HEK293 (cell line): ENCODE measurements at regions not wholly inside any gene's neighbourhood (a gene's known extent, or its start where the extent isn't known, plus 50 kb on each side); places are given as distances from the start of the nearest gene placed in this dataset.

Experiments used
- CTCF ChIA-PET: fragments of 350-600 bp; formaldehyde crosslinking; extraction: SDS; loops from one replicate; lab custom pipeline; 2021; ENCODE audit warnings: antibody characterized with exemption; lab: Yijun Ruan, JAX
- POLR2A ChIA-PET: fragments of 300-600 bp; formaldehyde crosslinking; extraction: SDS; loops from one replicate; lab custom pipeline; 2020; ENCODE audit warnings: antibody characterized with exemption, inconsistent platforms; lab: Yijun Ruan, JAX
- H3K27ac ChIP-seq: fragments of 200-500 bp; sonication (Bioruptor generic); 2 replicates; pipeline ENCODE4 v1.5.1; 2014; ENCODE audit warnings: low read depth, low read length, control low read depth, inconsistent platforms; ENCODE audit errors: extremely low read depth
- H3K36me3 ChIP-seq, 2 experiments: fragments of 200-500 bp in 1 of 2; sonication (Bioruptor generic) in 1 of 2; 1 replicate in 1 of 2; 2 replicates in 1 of 2; pipeline ENCODE4 v1.5.1; 2014 to 2017; ENCODE audit warnings: inconsistent platforms in 2 of 2, low read length in 2 of 2; ENCODE audit not compliant: control insufficient read depth in 2 of 2, insufficient read depth in 1 of 2
- H3K4me1 ChIP-seq: fragments of 200-500 bp; sonication (Bioruptor generic); 2 replicates; pipeline ENCODE4 v1.5.1; 2014; ENCODE audit warnings: mild to moderate bottlenecking, low read length, inconsistent platforms; ENCODE audit not compliant: control insufficient read depth, insufficient read depth
- H3K4me3 ChIP-seq: 2 replicates; pipeline ENCODE4 v1.5.1; 2011; ENCODE audit warnings: low read depth, mild to moderate bottlenecking, control low read depth, low read length, moderate library complexity
- H3K9me3 ChIP-seq: fragments of 200-500 bp; sonication (Bioruptor generic); 2 replicates; pipeline ENCODE4 v1.5.1; 2014; ENCODE audit warnings: low read depth, low read length, inconsistent platforms; ENCODE audit not compliant: control insufficient read depth, insufficient read depth
- KLF7 ChIP-seq: fragments of 450-650 bp; formaldehyde crosslinking; IDR thresholded peaks from 2 replicates; pipeline ENCODE4 v1.5.1; 2016; ENCODE audit warnings: missing biosample characterization, missing genetic modification characterization, borderline replicate concordance
- PRDM1 ChIP-seq: fragments of 450-650 bp; formaldehyde crosslinking; IDR thresholded peaks from 2 replicates; pipeline ENCODE4; 2016; ENCODE audit warnings: missing biosample characterization, missing genetic modification characterization
- RBAK ChIP-seq: fragments of 450-650 bp; formaldehyde crosslinking; IDR thresholded peaks from 2 replicates; pipeline ENCODE4 v1.5.1; 2016; ENCODE audit warnings: missing biosample characterization, missing genetic modification characterization
- SETDB1 ChIP-seq: IDR thresholded peaks from one replicate; pipeline ENCODE4 v1.6.1; 2017; ENCODE audit warnings: mild to moderate bottlenecking, low read length, moderate library complexity, mixed read lengths; ENCODE audit not compliant: insufficient read length
- YY2 ChIP-seq: fragments of 450-650 bp; formaldehyde crosslinking; IDR thresholded peaks from 2 replicates; pipeline ENCODE4 v1.5.1; 2016; ENCODE audit warnings: missing biosample characterization, missing genetic modification characterization
- ZBTB8A ChIP-seq: fragments of 450-650 bp; formaldehyde crosslinking; IDR thresholded peaks from 2 replicates; pipeline ENCODE4 v1.5.1; 2016; ENCODE audit warnings: missing biosample characterization, missing genetic modification characterization
- ZNF112 ChIP-seq: fragments of 450-650 bp; formaldehyde crosslinking; IDR thresholded peaks from 2 replicates; pipeline ENCODE4 v1.5.0; 2017; ENCODE audit warnings: missing biosample characterization, missing genetic modification characterization
- ZNF146 ChIP-seq: fragments of 450-650 bp; formaldehyde crosslinking; IDR thresholded peaks from 2 replicates; pipeline ENCODE4 v1.5.1; 2016; ENCODE audit warnings: missing biosample characterization, missing genetic modification characterization
- ZNF19 ChIP-seq: fragments of 450-650 bp; formaldehyde crosslinking; IDR thresholded peaks from 2 replicates; pipeline ENCODE4; 2016; ENCODE audit warnings: missing biosample characterization, missing genetic modification characterization, low read depth
- ZNF292 ChIP-seq: fragments of 450-650 bp; formaldehyde crosslinking; IDR thresholded peaks from 2 replicates; pipeline ENCODE4 v1.5.1; 2016; ENCODE audit warnings: low read depth, missing biosample characterization, missing genetic modification characterization, borderline replicate concordance
- ZNF391 ChIP-seq: fragments of 450-650 bp; formaldehyde crosslinking; IDR thresholded peaks from 2 replicates; pipeline ENCODE4 v1.5.1; 2016; ENCODE audit warnings: low read depth, missing biosample characterization, missing genetic modification characterization, borderline replicate concordance
- ZNF473 ChIP-seq: fragments of 450-650 bp; formaldehyde crosslinking; IDR thresholded peaks from 2 replicates; pipeline ENCODE4 v1.5.1; 2017; ENCODE audit warnings: missing biosample characterization, missing genetic modification characterization
- ZNF510 ChIP-seq: fragments of 450-650 bp; formaldehyde crosslinking; IDR thresholded peaks from 2 replicates; pipeline ENCODE4 v1.5.1; 2018; ENCODE audit warnings: mild to moderate bottlenecking, missing genetic modification characterization, missing biosample characterization; ENCODE audit not compliant: insufficient replicate concordance
- ZNF596 ChIP-seq: fragments of 450-650 bp; IDR thresholded peaks from 2 replicates; pipeline ENCODE4 v1.5.0; 2018; ENCODE audit warnings: missing biosample characterization, mild to moderate bottlenecking, missing genetic modification characterization, moderate library complexity
- ZNF670 ChIP-seq: fragments of 450-650 bp; formaldehyde crosslinking; IDR thresholded peaks from 2 replicates; pipeline ENCODE4 v1.5.1; 2016; ENCODE audit warnings: missing biosample characterization, missing genetic modification characterization, low read depth
- ZNF707 ChIP-seq: fragments of 450-650 bp; formaldehyde crosslinking; IDR thresholded peaks from 2 replicates; pipeline ENCODE4 v1.5.1; 2016; ENCODE audit warnings: missing biosample characterization, missing genetic modification characterization
- TF ChIP-seq, protein P1 (sequence below): fragments of 450-650 bp; formaldehyde crosslinking; IDR thresholded peaks from 2 replicates; pipeline ENCODE4 v1.5.1; 2017; ENCODE audit warnings: missing biosample characterization, missing genetic modification characterization
- TF ChIP-seq, protein P2 (sequence below): fragments of 450-650 bp; formaldehyde crosslinking; IDR thresholded peaks from 2 replicates; pipeline ENCODE4 v1.5.1; 2016; ENCODE audit warnings: missing biosample characterization, missing genetic modification characterization, borderline replicate concordance
- TF ChIP-seq, protein P3 (sequence below): IDR thresholded peaks from 2 replicates; pipeline ENCODE4 v1.6.1; 2011; ENCODE audit warnings: mild to moderate bottlenecking, low read depth, low read length, borderline replicate concordance
- TF ChIP-seq, protein P4 (sequence below): fragments of 450-650 bp; formaldehyde crosslinking; IDR thresholded peaks from 2 replicates; pipeline ENCODE4 v1.5.1; 2016; ENCODE audit warnings: missing biosample characterization, missing genetic modification characterization
- TF ChIP-seq, protein P5 (sequence below): fragments of 450-650 bp; formaldehyde crosslinking; IDR thresholded peaks from 2 replicates; pipeline ENCODE4 v1.5.1; 2016; ENCODE audit warnings: missing biosample characterization, missing genetic modification characterization, borderline replicate concordance

DNA sequence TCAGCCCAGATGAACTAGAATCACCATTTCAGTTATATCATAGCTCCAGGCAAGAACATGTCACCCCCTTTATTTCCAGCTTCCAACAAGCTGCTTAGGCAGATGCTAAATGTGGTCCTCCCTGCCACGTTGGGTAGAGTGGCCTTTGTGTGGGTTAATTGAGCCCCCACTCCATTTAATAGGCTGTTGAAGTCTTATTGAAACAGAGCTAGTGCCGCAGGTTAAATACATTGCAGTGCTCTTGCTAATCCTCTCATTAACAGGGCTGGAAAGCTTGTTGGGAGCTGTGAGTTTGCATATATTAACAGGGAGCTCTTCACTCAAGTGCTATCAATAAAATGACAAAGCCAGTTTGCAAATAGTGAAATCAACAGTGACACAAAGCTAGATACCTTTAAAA, 248.4 kb upstream of the CMC1 start:
- Histone ChIP-seq H3K9me3 (no peaks in the 10 kb centered on the region), H3K4me3 (no peak overlapping the region), H3K36me3 (no peaks in the 10 kb centered on the region), H3K27ac (no peak overlapping the region), H3K4me1 (no peaks in the 10 kb centered on the region)
- ChIA-PET CTCF (no interaction called here), POLR2A (no interaction called here)
- TF ChIP-seq PRDM1 (no peak), ZNF596 (tag by site-specific recombination) (no peak), ZNF707 (tag by site-specific recombination) (no peak), ZNF292 (tag by site-specific recombination) (no peak), ZBTB8A (no peak), ZNF510 (no peak), SETDB1 (no peak), ZNF19 (tag by site-specific recombination) (no peak)
- TF ChIP-seq, protein P1, sequence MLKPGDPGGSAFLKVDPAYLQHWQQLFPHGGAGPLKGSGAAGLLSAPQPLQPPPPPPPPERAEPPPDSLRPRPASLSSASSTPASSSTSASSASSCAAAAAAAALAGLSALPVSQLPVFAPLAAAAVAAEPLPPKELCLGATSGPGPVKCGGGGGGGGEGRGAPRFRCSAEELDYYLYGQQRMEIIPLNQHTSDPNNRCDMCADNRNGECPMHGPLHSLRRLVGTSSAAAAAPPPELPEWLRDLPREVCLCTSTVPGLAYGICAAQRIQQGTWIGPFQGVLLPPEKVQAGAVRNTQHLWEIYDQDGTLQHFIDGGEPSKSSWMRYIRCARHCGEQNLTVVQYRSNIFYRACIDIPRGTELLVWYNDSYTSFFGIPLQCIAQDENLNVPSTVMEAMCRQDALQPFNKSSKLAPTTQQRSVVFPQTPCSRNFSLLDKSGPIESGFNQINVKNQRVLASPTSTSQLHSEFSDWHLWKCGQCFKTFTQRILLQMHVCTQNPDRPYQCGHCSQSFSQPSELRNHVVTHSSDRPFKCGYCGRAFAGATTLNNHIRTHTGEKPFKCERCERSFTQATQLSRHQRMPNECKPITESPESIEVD (tag by site-specific recombination), result no peak
- TF ChIP-seq, protein P2, sequence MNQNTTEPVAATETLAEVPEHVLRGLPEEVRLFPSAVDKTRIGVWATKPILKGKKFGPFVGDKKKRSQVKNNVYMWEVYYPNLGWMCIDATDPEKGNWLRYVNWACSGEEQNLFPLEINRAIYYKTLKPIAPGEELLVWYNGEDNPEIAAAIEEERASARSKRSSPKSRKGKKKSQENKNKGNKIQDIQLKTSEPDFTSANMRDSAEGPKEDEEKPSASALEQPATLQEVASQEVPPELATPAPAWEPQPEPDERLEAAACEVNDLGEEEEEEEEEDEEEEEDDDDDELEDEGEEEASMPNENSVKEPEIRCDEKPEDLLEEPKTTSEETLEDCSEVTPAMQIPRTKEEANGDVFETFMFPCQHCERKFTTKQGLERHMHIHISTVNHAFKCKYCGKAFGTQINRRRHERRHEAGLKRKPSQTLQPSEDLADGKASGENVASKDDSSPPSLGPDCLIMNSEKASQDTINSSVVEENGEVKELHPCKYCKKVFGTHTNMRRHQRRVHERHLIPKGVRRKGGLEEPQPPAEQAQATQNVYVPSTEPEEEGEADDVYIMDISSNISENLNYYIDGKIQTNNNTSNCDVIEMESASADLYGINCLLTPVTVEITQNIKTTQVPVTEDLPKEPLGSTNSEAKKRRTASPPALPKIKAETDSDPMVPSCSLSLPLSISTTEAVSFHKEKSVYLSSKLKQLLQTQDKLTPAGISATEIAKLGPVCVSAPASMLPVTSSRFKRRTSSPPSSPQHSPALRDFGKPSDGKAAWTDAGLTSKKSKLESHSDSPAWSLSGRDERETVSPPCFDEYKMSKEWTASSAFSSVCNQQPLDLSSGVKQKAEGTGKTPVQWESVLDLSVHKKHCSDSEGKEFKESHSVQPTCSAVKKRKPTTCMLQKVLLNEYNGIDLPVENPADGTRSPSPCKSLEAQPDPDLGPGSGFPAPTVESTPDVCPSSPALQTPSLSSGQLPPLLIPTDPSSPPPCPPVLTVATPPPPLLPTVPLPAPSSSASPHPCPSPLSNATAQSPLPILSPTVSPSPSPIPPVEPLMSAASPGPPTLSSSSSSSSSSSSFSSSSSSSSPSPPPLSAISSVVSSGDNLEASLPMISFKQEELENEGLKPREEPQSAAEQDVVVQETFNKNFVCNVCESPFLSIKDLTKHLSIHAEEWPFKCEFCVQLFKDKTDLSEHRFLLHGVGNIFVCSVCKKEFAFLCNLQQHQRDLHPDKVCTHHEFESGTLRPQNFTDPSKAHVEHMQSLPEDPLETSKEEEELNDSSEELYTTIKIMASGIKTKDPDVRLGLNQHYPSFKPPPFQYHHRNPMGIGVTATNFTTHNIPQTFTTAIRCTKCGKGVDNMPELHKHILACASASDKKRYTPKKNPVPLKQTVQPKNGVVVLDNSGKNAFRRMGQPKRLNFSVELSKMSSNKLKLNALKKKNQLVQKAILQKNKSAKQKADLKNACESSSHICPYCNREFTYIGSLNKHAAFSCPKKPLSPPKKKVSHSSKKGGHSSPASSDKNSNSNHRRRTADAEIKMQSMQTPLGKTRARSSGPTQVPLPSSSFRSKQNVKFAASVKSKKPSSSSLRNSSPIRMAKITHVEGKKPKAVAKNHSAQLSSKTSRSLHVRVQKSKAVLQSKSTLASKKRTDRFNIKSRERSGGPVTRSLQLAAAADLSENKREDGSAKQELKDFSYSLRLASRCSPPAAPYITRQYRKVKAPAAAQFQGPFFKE (tag by site-specific recombination), result no peak
- TF ChIP-seq, protein P3, sequence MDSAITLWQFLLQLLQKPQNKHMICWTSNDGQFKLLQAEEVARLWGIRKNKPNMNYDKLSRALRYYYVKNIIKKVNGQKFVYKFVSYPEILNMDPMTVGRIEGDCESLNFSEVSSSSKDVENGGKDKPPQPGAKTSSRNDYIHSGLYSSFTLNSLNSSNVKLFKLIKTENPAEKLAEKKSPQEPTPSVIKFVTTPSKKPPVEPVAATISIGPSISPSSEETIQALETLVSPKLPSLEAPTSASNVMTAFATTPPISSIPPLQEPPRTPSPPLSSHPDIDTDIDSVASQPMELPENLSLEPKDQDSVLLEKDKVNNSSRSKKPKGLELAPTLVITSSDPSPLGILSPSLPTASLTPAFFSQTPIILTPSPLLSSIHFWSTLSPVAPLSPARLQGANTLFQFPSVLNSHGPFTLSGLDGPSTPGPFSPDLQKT, result no peak

DNA sequence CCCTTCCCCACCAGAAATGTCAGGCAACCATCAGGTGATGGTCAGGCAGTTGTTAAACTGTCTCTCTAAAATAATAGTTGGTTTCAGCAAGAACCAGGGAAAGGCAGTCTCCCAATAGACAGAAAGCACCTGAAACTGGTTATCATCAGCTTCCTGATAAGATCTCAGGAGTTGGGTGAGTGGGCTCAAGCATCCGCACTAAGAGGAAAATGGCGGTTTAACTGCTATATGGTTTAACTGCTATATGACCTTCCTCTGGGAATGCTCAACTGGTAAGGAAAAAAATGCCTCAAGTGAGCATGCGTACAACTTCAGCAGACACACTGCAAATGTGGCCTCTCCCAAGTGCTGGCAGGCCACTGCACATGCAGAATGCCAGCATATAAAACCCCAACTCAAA, 240.8 kb upstream of the CMC1 start:
- Histone ChIP-seq H3K4me3 (no peak overlapping the region), H3K4me1 (no peaks in the 10 kb centered on the region), H3K27ac (no peak overlapping the region), H3K36me3 (peaks cover 0 to 2% of the 10 kb centered on the region in 2 experiments; a peak in 1 of 3 replicates), H3K9me3 (no peaks in the 10 kb centered on the region)
- ChIA-PET POLR2A (no interaction called here), CTCF (no interaction called here)
- TF ChIP-seq ZNF112 (tag by site-specific recombination) (no peak), YY2 (no peak), RBAK (no peak), ZNF146 (tag by site-specific recombination) (no peak), ZNF391 (tag by site-specific recombination) (no peak), KLF7 (tag by site-specific recombination) (no peak), ZNF473 (tag by site-specific recombination) (no peak), ZNF670 (tag by site-specific recombination) (no peak), ZNF596 (tag by site-specific recombination) (no peak)
- TF ChIP-seq, protein P4, sequence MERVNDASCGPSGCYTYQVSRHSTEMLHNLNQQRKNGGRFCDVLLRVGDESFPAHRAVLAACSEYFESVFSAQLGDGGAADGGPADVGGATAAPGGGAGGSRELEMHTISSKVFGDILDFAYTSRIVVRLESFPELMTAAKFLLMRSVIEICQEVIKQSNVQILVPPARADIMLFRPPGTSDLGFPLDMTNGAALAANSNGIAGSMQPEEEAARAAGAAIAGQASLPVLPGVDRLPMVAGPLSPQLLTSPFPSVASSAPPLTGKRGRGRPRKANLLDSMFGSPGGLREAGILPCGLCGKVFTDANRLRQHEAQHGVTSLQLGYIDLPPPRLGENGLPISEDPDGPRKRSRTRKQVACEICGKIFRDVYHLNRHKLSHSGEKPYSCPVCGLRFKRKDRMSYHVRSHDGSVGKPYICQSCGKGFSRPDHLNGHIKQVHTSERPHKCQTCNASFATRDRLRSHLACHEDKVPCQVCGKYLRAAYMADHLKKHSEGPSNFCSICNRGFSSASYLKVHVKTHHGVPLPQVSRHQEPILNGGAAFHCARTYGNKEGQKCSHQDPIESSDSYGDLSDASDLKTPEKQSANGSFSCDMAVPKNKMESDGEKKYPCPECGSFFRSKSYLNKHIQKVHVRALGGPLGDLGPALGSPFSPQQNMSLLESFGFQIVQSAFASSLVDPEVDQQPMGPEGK (tag by site-specific recombination), result no peak
- TF ChIP-seq, protein P5, sequence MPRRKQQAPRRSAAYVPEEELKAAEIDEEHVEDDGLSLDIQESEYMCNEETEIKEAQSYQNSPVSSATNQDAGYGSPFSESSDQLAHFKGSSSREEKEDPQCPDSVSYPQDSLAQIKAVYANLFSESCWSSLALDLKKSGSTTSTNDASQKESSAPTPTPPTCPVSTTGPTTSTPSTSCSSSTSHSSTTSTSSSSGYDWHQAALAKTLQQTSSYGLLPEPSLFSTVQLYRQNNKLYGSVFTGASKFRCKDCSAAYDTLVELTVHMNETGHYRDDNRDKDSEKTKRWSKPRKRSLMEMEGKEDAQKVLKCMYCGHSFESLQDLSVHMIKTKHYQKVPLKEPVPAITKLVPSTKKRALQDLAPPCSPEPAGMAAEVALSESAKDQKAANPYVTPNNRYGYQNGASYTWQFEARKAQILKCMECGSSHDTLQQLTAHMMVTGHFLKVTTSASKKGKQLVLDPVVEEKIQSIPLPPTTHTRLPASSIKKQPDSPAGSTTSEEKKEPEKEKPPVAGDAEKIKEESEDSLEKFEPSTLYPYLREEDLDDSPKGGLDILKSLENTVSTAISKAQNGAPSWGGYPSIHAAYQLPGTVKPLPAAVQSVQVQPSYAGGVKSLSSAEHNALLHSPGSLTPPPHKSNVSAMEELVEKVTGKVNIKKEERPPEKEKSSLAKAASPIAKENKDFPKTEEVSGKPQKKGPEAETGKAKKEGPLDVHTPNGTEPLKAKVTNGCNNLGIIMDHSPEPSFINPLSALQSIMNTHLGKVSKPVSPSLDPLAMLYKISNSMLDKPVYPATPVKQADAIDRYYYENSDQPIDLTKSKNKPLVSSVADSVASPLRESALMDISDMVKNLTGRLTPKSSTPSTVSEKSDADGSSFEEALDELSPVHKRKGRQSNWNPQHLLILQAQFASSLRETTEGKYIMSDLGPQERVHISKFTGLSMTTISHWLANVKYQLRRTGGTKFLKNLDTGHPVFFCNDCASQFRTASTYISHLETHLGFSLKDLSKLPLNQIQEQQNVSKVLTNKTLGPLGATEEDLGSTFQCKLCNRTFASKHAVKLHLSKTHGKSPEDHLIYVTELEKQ (tag by site-specific recombination), result no peak
